Superior temporal gyrus (tissue), 1 donor: ENCODE measurements at regions not wholly inside any gene's neighbourhood (a gene's known extent, or its start where the extent isn't known, plus 50 kb on each side); places are given as distances from the start of the nearest gene placed in this dataset.
A peak's percentile ranks its signal among the peaks of the same experiment; 100 is the strongest.
"Not testable (repeated sequence)": the region's sequence is repeated elsewhere in the genome, so short reads cannot be mapped to it uniquely, and the experiment has no call there.

Experiments used
- DNase-seq: peaks from one replicate; pipeline ENCODE4 v3.0.0-alpha.2; 2016; ENCODE audit errors: extremely low spot score

DNA sequence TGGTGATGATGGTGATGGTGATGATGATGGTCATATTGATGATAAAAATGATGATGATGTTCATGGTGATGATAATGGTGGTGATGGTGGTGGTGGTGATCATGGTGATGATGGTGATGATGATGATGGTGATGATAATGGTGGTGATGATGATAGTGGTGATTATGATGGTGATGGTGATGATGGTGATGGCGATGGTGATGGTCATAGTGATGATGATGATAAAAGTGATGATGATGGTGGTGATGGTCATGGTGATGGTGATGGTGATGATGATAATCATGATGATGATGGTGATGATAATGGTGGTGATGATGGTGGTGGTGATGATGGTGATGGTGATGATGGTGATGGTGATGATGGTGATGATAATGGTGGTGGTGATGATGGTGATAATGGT, 478.7 kb downstream of the TYW1 start:
- no peak for DNase-seq

DNA sequence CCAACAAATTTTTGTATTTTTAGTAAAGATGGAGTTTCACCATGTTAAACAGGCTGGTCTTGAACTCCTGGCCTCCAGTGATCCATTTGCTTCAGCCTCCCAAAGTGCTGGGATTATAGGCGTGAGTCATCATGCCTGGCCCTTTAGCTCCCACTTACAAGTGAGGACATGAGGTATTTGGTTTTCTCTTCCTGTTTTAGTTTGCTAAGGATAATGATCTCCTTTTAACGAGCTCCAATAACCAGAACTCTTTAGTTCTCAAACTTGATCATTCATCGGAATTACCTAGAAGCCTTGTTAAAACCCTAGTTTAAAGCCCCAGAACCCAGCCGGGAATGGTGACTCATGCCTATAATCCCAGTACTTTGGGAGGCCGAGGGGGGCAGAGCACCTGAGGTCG, 481.4 kb downstream of the TYW1 start:
- no peak for DNase-seq

DNA sequence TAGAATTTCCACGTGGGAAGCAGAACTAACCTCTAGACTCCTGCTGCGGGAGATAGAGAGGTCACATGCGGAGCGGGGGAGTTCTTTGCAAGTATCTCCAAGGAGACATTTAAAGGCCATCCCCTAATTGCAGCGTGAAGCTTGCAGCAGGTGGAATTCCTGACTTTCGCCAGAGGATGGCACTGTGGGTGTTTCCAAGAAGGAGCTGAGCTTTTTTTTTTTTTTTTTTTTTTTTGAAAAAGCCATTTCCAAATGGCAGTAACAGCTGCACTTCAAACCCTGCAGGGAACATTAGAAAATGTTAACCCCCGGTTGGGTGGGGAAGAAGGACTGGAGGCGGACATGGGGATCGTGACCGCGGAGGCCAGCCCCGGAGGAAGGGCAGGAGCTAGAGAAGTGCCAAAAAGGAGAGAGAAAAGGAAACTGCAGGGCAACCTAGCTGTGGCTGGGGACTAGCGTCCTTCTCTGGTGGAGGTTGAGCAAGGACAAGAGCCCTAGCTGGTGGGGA, 487.7 kb downstream of the TYW1 start:
- DNase-seq, result peak; percentile 80

DNA sequence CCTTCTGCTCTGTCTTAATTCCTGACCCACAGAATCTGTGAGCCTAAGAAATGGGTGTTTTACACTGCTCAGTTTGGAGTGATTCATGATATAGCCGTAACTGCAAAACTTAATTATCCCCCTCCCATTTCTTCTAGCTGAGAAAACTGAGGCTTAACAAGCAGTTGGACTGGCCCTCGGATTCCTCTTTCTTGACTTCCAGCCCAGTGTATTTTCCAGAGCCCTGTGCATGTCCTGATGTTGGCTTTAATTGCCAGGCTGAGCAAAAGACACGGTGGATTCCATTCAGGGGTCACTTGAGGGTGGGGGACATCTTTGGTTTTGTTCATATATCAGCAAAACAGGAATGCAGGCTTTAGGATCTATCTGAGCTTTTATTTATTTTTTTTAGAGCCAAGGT, 489.8 kb downstream of the TYW1 start:
- no peak for DNase-seq

DNA sequence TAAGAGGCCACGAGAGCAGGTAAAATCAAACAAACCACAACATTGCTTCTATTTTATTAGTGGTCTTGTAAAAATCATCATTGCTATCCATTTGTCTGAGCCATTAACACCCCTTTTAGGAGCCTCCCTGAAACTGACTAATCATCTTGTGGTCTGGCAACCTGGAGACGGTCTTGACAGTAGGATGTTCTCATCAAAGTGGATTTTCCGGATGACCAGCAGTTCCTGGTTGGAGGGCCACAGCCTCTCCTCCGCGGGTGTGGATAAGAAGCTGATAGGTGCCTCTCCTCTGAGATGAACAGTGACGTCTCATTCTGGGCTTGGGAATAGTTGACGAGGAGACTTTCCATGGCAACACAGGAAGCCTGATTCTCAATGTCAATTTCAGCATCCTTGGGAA, 490.7 kb downstream of the TYW1 start:
- no peak for DNase-seq

DNA sequence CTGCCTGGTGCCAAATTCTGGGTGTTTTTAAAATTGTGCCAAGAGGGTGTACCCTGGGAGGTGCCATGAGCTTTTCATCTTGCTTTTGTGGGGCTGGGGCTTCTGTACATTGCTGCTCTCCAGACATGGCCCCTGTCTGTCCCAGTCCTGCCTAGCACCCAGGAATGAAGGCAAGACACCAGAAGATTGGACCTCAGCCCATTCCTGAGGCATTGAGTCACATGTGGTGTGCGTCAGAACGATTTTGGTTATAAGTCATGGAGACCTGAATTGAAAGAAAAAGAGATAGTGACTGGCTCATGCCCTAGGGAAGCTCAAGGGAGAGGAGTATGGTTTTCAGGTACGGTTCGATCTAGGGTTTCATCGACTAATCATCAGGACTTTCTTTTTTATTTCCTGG, 493.2 kb downstream of the TYW1 start:
- no peak for DNase-seq

DNA sequence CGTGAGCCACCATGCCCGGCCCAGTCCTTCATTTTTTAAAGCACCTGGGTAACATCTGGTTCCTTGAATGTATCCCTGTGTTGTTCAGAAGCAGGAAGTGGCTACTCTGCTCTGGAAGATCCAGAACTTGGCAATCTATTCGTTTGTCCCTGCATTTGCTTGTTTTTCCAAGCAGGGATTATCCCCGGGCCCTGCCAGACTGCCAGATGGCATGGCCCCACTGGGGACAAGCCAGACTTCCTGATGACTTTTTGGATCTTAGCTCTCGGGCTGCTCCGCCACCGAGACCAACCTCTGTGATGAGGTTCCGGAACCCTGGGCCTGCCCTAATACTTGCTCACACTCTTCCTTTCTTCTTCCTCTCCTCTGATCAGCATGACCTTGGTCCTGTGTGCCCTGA, 496.7 kb downstream of the TYW1 start:
- no peak for DNase-seq

DNA sequence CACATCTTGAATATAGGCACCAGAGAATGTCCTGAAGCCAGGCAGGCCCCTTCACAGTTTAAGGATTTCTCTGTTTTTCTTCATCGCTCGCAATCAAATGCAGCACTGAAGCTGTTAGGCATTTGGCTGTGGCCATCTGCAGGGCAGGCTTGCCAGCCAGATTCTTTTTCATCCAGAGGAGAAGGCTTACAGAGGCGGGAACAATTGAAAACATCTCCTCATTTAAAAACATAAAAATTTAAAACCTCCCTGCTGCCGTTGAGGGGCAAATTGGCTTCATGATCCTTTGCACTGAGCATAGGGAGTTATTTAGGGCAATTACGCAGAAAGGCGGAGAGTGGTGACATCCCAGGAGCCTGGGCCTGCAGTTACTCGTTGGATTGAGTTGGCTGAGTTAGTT, 500.0 kb downstream of the TYW1 start:
- peak; percentile 23 for DNase-seq

DNA sequence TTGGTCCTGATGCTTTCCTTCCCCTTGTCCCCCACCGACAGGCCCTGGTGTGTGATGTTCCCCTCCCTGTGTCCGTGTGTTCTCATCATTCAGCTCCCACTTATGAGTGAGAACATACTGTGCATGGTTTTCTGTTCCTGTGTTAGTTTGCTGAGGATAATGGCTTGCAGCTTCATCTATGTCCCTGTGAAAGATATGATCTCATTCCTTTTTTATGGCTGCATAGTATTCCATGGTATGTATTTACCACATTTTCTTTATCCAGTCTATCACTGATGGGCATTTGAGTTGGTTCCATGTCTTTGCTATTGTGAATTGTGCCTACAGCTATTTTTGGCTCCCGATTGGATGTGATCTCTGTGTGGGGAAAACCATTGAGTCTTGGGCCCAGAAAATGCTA, 501.3 kb downstream of the TYW1 start:
- not testable (repeated sequence) for DNase-seq

DNA sequence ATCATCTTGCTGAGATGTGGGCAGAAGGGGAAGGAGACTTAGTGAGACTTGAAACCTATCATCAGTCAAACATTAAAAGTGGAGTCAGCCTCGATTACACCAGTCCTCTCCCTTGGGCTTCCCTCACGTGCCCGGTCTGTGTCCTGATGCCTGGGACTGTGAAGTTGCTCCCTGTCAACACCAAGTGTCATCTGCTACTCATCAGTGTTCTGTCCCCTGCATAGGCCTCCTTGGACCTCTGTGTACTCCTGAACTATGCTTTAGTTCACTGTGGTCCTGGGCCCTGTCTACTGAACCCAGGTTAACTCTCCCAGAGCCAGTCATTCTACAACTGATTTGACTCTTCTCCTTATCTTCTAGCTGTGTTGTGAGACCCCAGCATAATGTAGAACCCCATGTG, 506.3 kb downstream of the TYW1 start:
- no peak for DNase-seq

DNA sequence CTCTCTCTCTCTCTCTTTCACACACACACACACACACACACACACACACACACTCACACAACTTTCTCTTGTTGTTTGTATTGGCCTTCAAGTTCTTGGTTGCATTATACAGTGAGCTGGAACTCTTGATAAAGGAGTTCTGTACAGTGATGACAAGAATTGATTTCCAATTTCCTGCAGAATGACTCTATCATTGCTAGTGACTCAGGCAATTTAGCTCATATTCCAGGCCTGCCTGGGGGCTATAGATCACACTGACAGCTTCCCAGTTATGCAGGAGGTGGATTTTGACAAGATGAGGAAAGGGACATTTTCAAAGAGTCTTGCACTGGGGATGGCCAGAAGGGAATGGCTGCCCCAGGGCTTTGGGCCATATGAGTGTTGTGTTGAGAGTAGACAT, 508.8 kb downstream of the TYW1 start:
- no peak for DNase-seq

DNA sequence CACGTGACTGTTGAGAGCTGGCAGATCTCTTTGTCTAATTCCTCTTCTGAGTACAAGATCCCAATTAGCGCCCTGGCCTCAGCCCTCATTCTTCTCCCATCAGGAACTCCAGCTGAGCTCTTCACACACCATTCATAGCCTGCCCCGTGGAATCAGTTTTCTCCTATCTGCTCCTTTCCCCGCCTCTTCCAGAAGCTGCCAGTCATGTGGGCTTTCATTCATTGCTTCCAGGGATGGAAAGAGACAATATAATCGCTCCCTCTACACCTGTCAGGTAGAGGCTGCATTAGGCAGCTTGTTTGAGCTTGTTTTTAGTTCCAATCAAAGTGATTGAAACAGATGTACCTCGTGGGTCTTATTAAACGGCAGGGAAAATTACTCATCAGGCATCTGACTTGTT, 515.8 kb downstream of the TYW1 start:
- no peak for DNase-seq

DNA sequence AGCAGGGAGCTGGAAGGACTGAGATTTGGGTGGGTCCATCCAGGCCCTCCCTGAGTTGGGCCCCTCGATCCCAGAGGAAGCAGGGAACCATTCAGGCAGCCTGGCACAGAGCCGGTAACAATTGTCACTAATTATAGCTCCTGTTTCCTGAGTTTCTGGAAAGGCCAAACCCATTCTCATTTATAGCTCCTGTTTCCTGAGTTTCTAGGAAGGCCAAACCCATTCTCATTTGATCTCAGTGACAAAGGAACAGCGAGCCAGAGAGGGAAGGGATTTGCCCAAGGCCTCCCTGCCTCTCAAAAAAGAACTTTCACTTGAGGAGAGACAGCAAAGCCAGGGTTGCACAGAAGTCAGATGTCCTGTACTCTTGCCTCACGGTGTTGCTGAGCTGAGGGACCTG, 521.9 kb downstream of the TYW1 start:
- no peak for DNase-seq

DNA sequence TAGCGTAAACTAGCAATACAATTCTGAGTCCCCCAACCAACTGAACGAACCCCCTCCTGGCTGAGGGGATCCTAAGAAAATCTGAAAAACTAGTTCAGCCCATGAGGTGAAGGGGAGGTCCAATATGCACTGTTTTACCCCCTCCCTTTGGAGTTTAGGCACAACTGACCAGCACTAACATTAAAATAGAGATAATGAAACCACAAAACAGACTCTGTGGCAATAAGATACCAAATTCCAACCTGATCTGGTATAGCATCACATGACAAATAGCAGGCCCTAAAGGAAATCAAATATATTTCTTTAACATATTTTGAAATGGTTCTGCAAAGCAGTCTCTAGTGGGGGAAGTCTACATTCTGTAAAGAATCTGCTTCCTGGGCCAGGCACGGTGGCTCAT, 522.5 kb downstream of the TYW1 start:
- no peak for DNase-seq

DNA sequence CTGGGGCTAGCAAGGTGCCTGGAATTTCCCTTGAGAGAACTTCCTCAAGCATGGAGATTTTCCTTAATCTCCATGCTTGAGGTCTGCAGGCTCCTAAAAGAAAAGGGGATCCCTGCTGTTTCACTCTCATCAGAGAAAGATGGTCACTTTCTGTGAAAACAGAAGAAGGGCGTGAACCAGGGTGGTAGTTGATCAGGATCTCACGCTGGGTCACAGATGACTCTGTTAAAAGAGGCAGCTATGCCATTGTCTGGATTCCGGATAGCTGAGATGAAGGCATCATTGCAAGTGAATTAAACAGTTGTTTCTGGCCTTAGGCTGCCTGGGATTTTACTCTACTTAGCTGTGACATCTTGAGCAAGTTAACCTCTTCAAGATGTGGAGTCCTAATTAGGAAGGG, 525.9 kb downstream of the TYW1 start:
- DNase-seq, result no peak

DNA sequence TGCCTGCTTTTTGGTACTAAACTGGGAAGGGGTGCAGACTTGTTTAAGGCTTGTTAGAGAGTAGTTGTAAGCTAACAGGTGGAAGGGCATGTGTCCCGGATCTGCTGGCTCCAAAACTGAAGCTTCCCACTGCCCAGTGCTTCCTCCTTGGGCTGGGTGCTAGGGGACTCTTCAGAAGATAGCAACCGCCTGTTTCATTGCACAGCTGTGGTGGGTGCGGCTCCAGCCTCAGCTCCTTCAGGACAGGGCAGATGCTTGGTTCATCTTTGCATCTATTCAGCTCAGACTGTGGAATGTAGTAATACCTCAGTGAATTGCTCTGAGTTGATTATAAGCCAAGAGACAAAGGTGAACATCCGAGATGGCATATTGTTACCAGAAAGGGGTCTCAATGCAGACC, 527.1 kb downstream of the TYW1 start:
- no peak for DNase-seq

DNA sequence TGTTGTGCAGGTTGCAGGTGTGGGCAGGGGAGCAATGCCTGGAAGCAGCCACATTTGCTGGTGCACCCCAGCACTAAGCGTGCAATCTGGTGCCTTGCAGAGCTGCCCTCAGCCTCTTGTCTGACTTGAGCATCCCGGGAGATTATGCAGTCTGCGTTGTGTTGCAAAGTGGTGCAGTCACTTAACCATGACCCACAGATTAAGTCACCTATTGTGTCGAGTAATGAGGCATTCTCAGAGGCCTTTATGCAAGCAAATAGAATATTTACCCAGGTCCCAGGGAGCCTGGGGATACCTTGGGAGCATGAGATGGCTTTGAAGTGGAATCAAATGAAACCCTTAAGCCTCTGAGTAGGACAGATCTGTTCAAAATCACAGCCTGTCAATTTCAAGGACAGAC, 529.0 kb downstream of the TYW1 start:
- no peak for DNase-seq

DNA sequence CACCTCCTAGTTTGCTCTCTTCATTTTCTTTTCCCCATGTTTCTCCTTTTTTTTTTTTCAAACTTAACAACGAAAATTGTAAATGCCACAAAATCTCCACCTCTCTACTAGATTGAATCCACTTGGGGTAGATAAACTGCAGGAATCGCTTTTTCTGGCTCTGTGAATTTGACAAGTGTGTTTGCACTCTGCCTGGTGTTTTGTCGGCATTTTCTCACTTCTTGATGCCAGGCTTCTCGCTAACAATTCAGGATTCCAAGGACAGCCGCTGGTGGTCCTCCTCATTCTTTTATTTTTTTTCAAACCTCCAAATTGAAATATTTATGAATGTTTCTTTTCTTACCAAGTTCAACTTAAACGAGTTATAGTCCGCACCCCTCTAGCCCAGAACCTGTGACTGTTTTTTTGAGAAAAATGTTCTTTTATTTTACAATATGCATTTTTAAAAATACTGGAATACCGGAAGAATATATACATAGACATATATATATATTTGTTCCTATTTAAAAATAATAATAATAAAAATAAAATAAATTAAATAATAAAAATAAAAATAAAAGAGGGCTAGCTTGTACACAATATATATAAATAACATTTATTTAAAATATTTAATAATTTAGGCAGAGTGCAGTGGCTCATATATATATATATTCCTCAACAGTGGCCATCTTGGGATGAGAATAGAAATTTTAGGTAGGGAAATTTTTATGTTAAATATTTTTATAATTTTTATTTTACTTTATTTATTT, 538.8 kb downstream of the TYW1 start:
- DNase-seq, result no peak

DNA sequence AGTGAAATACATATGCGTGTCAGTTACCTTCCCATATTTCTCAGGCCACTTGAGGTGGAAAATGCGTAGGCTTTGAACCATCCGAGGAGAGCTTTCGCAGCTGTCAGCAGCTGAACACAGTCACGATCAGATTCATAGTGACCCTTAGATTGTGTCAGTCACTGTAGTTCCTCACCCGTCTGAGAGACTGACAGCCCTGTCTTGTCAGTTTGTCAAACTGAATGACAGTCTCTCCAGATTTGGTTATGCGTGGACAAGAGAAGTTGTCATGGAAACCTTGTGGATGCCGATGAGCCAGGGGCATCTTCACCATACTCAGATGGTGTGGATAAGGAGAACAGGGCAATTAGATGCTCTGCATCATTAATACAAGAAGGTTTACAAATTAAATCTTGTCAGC, 546.3 kb downstream of the TYW1 start:
- no peak for DNase-seq

DNA sequence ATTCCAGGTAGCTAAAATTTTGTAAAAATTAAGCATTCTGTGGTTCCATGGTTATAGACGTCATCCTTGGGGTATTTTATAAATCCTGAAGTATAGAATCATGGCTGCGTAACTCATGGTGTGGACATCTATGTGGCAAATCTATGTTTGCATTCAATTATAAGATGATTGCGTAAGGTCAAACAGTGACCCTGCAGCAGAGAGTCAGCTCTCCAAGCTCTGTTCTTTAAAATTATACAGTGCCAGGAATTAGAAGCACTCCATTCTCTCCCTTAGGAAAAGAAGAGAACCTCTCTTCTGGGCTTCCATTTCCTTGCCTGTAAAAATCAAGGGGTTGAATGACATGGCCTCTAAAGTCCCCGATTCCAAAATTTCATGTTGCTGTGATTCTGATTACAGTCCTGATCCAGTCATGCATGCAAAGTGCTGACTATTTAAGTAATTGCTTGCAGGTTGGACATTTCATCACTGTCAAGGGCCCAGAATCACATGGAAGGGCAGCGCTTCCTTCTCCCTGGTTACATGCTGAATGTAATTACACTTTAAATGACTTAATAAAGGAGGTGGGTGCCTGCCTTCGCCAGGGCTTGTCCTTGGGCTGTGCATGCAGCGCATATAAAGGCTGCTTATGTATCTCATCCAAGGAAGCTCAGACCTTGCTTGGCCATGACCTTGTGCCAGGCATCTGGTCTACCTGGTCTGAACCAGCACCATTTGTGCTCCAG, 550.7 kb downstream of the TYW1 start:
- no peak for DNase-seq

DNA sequence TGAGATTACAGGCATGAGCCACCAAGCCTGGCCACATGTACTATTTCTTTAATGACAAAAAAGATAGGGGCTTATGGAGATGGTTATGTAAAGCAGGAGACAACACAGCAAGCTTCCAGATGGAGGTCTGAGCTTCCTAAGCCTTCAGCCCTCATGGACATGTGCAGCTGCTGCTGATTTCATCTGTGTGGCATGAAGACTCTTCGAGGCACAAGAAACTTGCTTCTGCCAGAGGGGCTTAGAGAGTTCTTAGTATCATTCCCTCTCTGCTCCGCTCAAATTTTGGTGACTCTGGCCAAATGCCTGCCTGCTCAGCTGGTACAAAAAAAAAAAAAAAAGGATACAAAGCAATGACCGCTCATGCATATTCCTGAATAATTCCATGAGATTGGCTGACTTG, 552.5 kb downstream of the TYW1 start:
- no peak for DNase-seq

DNA sequence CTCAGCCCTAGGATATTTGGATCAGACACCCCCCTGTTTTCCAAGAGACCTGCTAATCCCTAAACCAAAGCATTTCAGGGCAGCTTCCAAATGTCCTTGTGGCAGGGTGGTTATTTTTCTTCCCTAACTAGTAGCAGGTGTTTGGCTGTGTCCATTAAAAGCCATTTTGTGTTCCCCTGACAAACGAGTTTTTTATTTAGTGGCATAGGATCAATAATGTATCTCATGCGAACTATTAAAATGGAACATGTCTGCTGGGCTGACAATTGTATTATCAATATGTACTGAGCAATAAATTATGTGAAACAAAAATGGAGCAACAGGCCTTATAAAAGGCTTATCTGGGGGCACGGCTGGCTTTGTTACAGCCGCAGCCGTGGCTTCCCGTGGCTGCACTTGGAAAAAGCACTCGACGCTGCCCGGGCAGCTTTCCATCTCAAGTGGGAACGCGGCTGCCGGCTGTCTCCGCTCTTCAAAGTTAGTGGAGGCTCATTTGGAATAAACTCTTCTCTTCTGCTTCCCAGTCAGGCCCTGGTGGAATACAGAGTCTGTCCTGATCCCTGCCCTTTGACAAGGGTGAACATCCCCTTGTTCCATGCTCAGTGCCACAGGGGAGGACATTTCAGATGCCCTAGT, 554.3 kb downstream of the TYW1 start:
- no peak for DNase-seq

DNA sequence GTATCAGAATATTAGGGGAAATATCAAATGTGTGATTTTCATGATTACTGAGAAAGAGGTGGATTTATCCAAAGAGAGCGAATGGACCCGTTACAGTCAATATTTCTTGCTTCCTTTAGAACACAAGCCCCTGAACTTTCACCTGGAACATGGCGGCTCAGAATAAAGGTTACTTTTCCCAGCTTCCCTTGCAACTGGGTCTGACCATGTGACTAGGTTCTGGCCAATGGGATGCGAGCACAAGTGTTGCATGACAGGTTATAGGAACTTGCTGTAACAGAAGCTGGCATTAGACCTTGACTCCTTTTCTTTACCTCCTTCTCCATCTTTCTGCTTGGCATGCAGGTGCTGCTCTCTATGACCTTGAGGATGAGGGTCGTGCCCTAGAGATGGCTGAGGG, 556.1 kb downstream of the TYW1 start:
- no peak for DNase-seq
